A549 (cell line): ENCODE measurements at regions not wholly inside any gene's neighbourhood (a gene's known extent, or its start where the extent isn't known, plus 50 kb on each side); places are given as distances from the start of the nearest gene placed in this dataset.
A peak's percentile ranks its signal among the peaks of the same experiment; 100 is the strongest.

Experiments
- ATAC-seq, 2 experiments: fragments of 200-7000 bp in 1 of 2; fragments of >200 bp in 1 of 2; cut with Nextera tagmentation in 1 of 2; cut with Tn5 transposase in 1 of 2; 3 replicates each; pipeline versions ENCODE4 v1.8.0 to v1.9.1; 2018 to 2020; ENCODE audit warnings: mild to moderate bottlenecking in 1 of 2, moderate library complexity in 1 of 2
- CTCF ChIA-PET: fragments of 300-600 bp; sonication (Branson Sonifier 250); formaldehyde crosslinking; extraction: SDS; loops from one replicate; lab custom pipeline; 2021; ENCODE audit warnings: antibody characterized with exemption, inconsistent platforms; lab: Yijun Ruan, JAX
- POLR2A ChIA-PET: fragments of 350-600 bp; formaldehyde crosslinking; extraction: SDS; loops from one replicate; lab custom pipeline; 2021; ENCODE audit warnings: antibody characterized with exemption, inconsistent platforms; lab: Yijun Ruan, JAX
- DNase-seq, 2 experiments: peaks; one replicate each; pipeline versions ENCODE4 v3.0.0 to v3.0.0-alpha.2; 2011 to 2016; ENCODE audit warnings: low read depth in 1 of 2, low spot score in 1 of 2
- FAIRE-seq: peaks from 2 replicates; lab custom pipeline; 2011; peaks lifted over from hg19 to GRCh38; lab: Jason Lieb, UNC
- H3K27ac ChIP-seq, 2 experiments: fragments of >200 bp; sonication (Bioruptor Twin); formaldehyde crosslinking; 3 replicates each; pipeline ENCODE4 v1.5.1; 2016 to 2017
- H3K4me1 ChIP-seq: fragments of >200 bp; sonication (Bioruptor Twin); formaldehyde crosslinking; 3 replicates; pipeline ENCODE4 v1.6.1; 2016
- H3K4me2 ChIP-seq: fragments of >200 bp; sonication (Bioruptor Twin); formaldehyde crosslinking; 3 replicates; pipeline ENCODE4 v1.6.1; 2016
- H3K4me3 ChIP-seq: fragments of >200 bp; sonication (Bioruptor Twin); formaldehyde crosslinking; 3 replicates; pipeline ENCODE4 v1.5.1; 2016
- H3K9me3 ChIP-seq: fragments of >200 bp; sonication (Bioruptor Twin); formaldehyde crosslinking; 3 replicates; pipeline ENCODE4 v1.6.1; 2016
- CBX2 ChIP-seq: fragments of 200-600 bp; sonication (generic); IDR thresholded peaks from 2 replicates; pipeline ENCODE4 v1.6.1; 2016; ENCODE audit warnings: low read depth, mild to moderate bottlenecking, borderline replicate concordance
- CBX8 ChIP-seq: fragments of 200-600 bp; sonication (generic); IDR thresholded peaks from 2 replicates; pipeline ENCODE4 v1.6.1; 2016
- CHD4 ChIP-seq: fragments of 200-600 bp; sonication (generic); IDR thresholded peaks from 2 replicates; pipeline ENCODE4 v1.6.1; 2016; ENCODE audit warnings: antibody characterized with exemption, mild to moderate bottlenecking, borderline replicate concordance
- CTCF ChIP-seq: fragments of >200 bp; sonication (Bioruptor Twin); formaldehyde crosslinking; IDR thresholded peaks from 3 replicates; pipeline ENCODE4 v1.5.1; 2016
- EP300 ChIP-seq, 2 experiments: fragments of >200 bp; sonication (Bioruptor Twin); formaldehyde crosslinking; IDR thresholded peaks; 2 replicates in 1 of 2; 3 replicates in 1 of 2; pipeline ENCODE4 v1.6.1; 2016 to 2017
- ESRRA ChIP-seq: fragments of 150-350 bp; IDR thresholded peaks from 2 replicates; pipeline ENCODE4 v1.6.1; 2014; ENCODE audit warnings: mild to moderate bottlenecking, low read length, borderline replicate concordance
- FOSB ChIP-seq: fragments of 250-450 bp; sonication (Bioruptor Pico); IDR thresholded peaks from 2 replicates; pipeline ENCODE4 v1.5.0; 2020; ENCODE audit warnings: mild to moderate bottlenecking, moderate library complexity
- FOSL2 ChIP-seq, 2 experiments: fragments of 450-650 bp in 1 of 2; fragments of >200 bp in 1 of 2; sonication (Bioruptor Twin) in 1 of 2; formaldehyde crosslinking; IDR thresholded peaks; 2 replicates each; pipeline versions ENCODE4 v1.5.0 to v1.6.1; 2016 to 2020; ENCODE audit warnings: mild to moderate bottlenecking in 1 of 2, moderate library complexity in 1 of 2
- GATA3 ChIP-seq: IDR thresholded peaks from 2 replicates; pipeline ENCODE4 v1.6.1; 2012; ENCODE audit warnings: borderline replicate concordance
- HDAC2 ChIP-seq: fragments of 200-600 bp; sonication (generic); IDR thresholded peaks from 2 replicates; pipeline ENCODE4 v1.6.1; 2016
- HES2 ChIP-seq: fragments of >200 bp; sonication (Bioruptor Twin); formaldehyde crosslinking; IDR thresholded peaks from 2 replicates; pipeline ENCODE4 v1.6.1; 2016
- KDM1A ChIP-seq: fragments of 200-600 bp; sonication (generic); IDR thresholded peaks from 2 replicates; pipeline ENCODE4 v1.6.1; 2016; ENCODE audit warnings: low read depth, mild to moderate bottlenecking
- MAFK ChIP-seq: fragments of 450-650 bp; IDR thresholded peaks from 2 replicates; pipeline ENCODE4 v1.6.1; 2014; ENCODE audit not compliant: partially characterized antibody
- MAZ ChIP-seq: fragments of 150-350 bp; IDR thresholded peaks from 2 replicates; pipeline ENCODE4 v1.6.1; 2014; ENCODE audit warnings: antibody characterized with exemption, low read depth, low read length, borderline replicate concordance
- NFE2L2 ChIP-seq: fragments of 150-350 bp; conservative IDR thresholded peaks from 2 replicates; pipeline ENCODE4 v1.6.1; 2014; ENCODE audit warnings: low read length
- RAD21 ChIP-seq, 2 experiments: fragments of >200 bp in 1 of 2; sonication (Bioruptor Twin) in 1 of 2; formaldehyde crosslinking in 1 of 2; IDR thresholded peaks in 1 of 2; conservative IDR thresholded peaks in 1 of 2; 2 replicates in 1 of 2; 3 replicates in 1 of 2; pipeline ENCODE4 v1.6.1; 2012 to 2018; ENCODE audit warnings: inconsistent platforms in 1 of 2
- RARB ChIP-seq: fragments of 250-450 bp; sonication (Bioruptor Pico); IDR thresholded peaks from 2 replicates; pipeline ENCODE4 v1.8.0; 2021; ENCODE audit warnings: mild to moderate bottlenecking, moderate library complexity
- RNF2 ChIP-seq: fragments of 200-600 bp; sonication (generic); IDR thresholded peaks from 2 replicates; pipeline ENCODE4 v1.6.1; 2016; ENCODE audit warnings: low read depth, mild to moderate bottlenecking, antibody characterized with exemption, moderate library complexity, borderline replicate concordance
- SMC3 ChIP-seq: fragments of >200 bp; sonication (Bioruptor Twin); formaldehyde crosslinking; IDR thresholded peaks from 3 replicates; pipeline ENCODE4 v1.6.1; 2018; ENCODE audit warnings: inconsistent platforms
- SREBF2 ChIP-seq: fragments of 450-650 bp; IDR thresholded peaks from 2 replicates; pipeline ENCODE4 v1.6.1; 2014; ENCODE audit warnings: mild to moderate bottlenecking, moderate library complexity
- TP53 ChIP-seq: fragments of 250-450 bp; sonication (Bioruptor Pico); IDR thresholded peaks from 2 replicates; pipeline ENCODE4 v1.5.0; 2021; ENCODE audit warnings: mild to moderate bottlenecking, moderate library complexity
- ZC3H11A ChIP-seq: fragments of 450-650 bp; IDR thresholded peaks from 2 replicates; pipeline ENCODE4 v1.6.1; 2014; ENCODE audit warnings: antibody characterized with exemption, mild to moderate bottlenecking
- WGBS: methylation state at CpG from one replicate; pipeline ENCODE4 v1.1.6; 2017; ENCODE audit errors: missing lambda C conversion rate; 5-methylcytosine and 5-hydroxymethylcytosine counted together

GRCh38 chr15:96121086-96121920 is 209.2 kb upstream of the NR2F2 start:
- FAIRE-seq: no peak
- H3K4me2 ChIP-seq: no peak overlapping the region
- DNase-seq: no peak
- no peak for TF ChIP-seq EP300 (IDR thresholded peaks at IDR 0.05)
- no peak for TF ChIP-seq HES2
- H3K4me3 ChIP-seq: no peak overlapping the region
- H3K9me3 ChIP-seq: no peaks in the 10 kb centered on the region
- 83% methylated on average over 12 of the region's 12 CpGs for WGBS
- no peak overlapping the region for H3K27ac ChIP-seq
- 0 out of 3 replicates have a peak, but pooled peaks cover 4% of the 10 kb centered on the region for H3K4me1 ChIP-seq
- ChIA-PET CTCF (no interaction called here), POLR2A (no interaction called here)
- no peak for ATAC-seq

DNA sequence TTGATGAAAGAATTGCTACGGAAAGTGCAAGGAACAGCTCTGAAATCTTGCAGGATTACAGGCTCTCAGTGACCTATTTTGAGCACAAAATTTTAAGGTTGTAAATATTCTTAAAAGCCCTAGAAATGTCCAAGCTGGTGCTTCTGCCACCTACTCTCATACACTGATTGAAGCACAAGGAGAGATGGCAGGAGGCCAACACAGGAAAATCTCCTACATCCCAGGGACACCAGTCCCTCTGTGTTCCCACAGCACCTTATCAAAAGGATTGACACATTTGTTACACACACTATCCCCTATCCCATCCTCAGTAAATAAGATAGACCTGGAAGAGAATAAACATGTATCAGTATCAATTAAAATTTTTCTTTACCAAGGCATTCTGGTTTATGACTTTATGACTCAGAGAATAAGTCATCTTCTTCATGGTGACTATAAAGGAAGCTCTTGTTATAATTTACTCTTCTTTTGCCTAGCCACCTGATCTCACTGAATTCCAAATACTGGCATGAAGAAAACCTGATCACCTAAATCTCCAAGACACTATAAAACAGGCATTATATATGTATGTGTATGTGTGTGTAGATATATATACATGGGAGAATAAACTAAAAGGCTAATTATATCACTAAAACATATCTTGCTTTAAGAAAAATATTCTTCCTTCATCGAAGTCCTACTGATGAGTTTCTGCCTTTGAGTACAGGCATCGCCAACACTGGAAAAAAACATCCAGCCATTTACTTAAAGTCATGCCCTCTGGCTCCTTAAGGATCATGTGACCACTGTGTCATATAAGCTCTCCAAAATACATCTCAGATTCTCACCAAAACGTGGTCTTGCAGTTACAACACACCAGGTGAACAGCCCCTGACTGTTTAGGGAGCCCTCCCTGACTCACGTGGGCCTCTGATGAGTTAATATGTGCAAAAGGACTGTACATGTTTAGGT is 208.1 kb upstream of the NR2F2 start:
- 0 out of 3 replicates have a peak, but pooled peaks cover 4% of the 10 kb centered on the region for H3K4me1 ChIP-seq
- no peak for ATAC-seq

DNA sequence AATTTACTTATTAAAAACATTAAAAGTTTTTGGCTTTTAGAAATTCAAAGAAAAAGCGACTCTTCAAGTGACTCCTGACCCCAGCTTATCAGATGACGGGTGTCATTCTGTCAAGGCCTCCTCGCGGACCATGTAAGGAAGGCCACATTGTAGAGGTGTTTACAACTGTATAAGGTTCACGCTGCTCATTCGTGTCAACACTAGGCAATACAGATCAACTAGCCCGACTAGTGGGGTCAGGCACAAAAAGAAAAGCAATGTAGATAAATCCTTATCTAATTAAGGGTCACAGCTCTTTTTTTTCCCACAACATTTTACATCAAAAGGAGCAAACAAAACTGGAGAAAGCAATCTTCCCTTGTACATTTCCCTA is 207.5 kb upstream of the NR2F2 start:
- Histone ChIP-seq H3K4me3 (no peak overlapping the region), H3K27ac (no peak overlapping the region), H3K9me3 (no peaks in the 10 kb centered on the region), H3K4me1 (0 out of 3 replicates have a peak, but pooled peaks cover 4% of the 10 kb centered on the region), H3K4me2 (no peak overlapping the region)
- FAIRE-seq (no peak), DNase-seq (no peak), ATAC-seq (no peak)
- WGBS: 74% methylated on average over 7 of the region's 7 CpGs
- TF ChIP-seq CHD4 (no peak), MAFK (no peak), FOSB (CRISPR knock-in tag) (no peak), SMC3 (no peak), ZC3H11A (no peak), CTCF (no peak), CBX8 (no peak), CBX2 (no peak), RAD21 (conservative IDR thresholded peaks at IDR 0.05 in 1 of 2, IDR thresholded peaks at IDR 0.05 in 1 of 2) (no peak), RNF2 (no peak), NFE2L2 (no peak), GATA3 (no peak), TP53 (CRISPR knock-in tag) (no peak), HDAC2 (no peak), SREBF2 (no peak), KDM1A (no peak)
- CTCF ChIA-PET: no interaction called here
- POLR2A ChIA-PET: no interaction called here

More for the DNA sequence above, 208.1 kb upstream of the NR2F2 start:
- no peaks in the 10 kb centered on the region for H3K9me3 ChIP-seq
- FAIRE-seq (peak; percentile 7), DNase-seq (peak in 1 of 2 experiments; percentile 6)
- WGBS: 64% methylated on average over 5 of the region's 5 CpGs
- H3K27ac ChIP-seq: no peak overlapping the region
- no peak overlapping the region for H3K4me2 ChIP-seq
- ChIA-PET POLR2A (no interaction called here), CTCF (no interaction called here)
- TF ChIP-seq FOSL2 (IDR thresholded peaks at IDR 0.05) (no peak), FOSL2 (CRISPR knock-in tag; IDR thresholded peaks at IDR 0.05) (0 out of 2 replicates have a peak, but pooled peaks have one; percentile 6), MAZ (no peak), ESRRA (no peak), RARB (no peak)
- H3K4me3 ChIP-seq: no peak overlapping the region
